GM23248 (cell line): ENCODE measurements at regions not wholly inside any gene's neighbourhood (a gene's known extent, or its start where the extent isn't known, plus 50 kb on each side); places are given as distances from the start of the nearest gene placed in this dataset.

Experiments used
- DNase-seq: peaks from one replicate; pipeline ENCODE4 v3.0.0-alpha.2; 2015
- H2AFZ ChIP-seq: fragments of 200-600 bp; sonication (generic); 2 replicates; pipeline ENCODE4 v1.6.1; 2016; ENCODE audit warnings: antibody characterized with exemption
- H3F3A ChIP-seq: fragments of 200-600 bp; sonication (generic); 2 replicates; pipeline ENCODE4 v1.6.1; 2016; ENCODE audit warnings: mild to moderate bottlenecking, antibody characterized with exemption, mixed run types; ENCODE audit not compliant: insufficient read depth
- H3K27ac ChIP-seq: fragments of 200-600 bp; sonication (generic); 2 replicates; pipeline ENCODE4 v1.5.1; 2016; ENCODE audit warnings: mild to moderate bottlenecking
- H3K27me3 ChIP-seq: fragments of 200-600 bp; sonication (generic); replicated peaks from 2 replicates; pipeline ENCODE4 v1.6.1; 2016; ENCODE audit warnings: mild to moderate bottlenecking; ENCODE audit not compliant: insufficient read depth
- H3K36me3 ChIP-seq: fragments of 200-600 bp; sonication (generic); 2 replicates; pipeline ENCODE4 v1.6.1; 2016; ENCODE audit warnings: low read depth, mild to moderate bottlenecking
- H3K4me1 ChIP-seq: fragments of 200-600 bp; sonication (generic); 2 replicates; pipeline ENCODE4 v1.6.1; 2016; ENCODE audit warnings: mild to moderate bottlenecking; ENCODE audit not compliant: insufficient read depth
- H3K4me2 ChIP-seq: fragments of 200-600 bp; sonication (generic); one replicate; pipeline ENCODE4 v1.6.1; 2016; ENCODE audit warnings: mild to moderate bottlenecking; ENCODE audit not compliant: unreplicated experiment
- H3K4me3 ChIP-seq: fragments of 200-600 bp; sonication (generic); 2 replicates; pipeline ENCODE4 v1.5.1; 2016; ENCODE audit warnings: mild to moderate bottlenecking
- H3K79me2 ChIP-seq: fragments of 200-600 bp; sonication (generic); 2 replicates; pipeline ENCODE4 v1.6.1; 2016; ENCODE audit warnings: mild to moderate bottlenecking; ENCODE audit not compliant: insufficient read depth
- H3K9ac ChIP-seq: fragments of 200-600 bp; sonication (generic); 2 replicates; pipeline ENCODE4 v1.6.1; 2016; ENCODE audit warnings: mild to moderate bottlenecking
- H3K9me2 ChIP-seq: fragments of 200-600 bp; sonication (generic); 2 replicates; pipeline ENCODE4 v1.6.1; 2016; ENCODE audit warnings: mixed run types, mild to moderate bottlenecking, moderate library complexity; ENCODE audit not compliant: insufficient read depth
- H3K9me3 ChIP-seq: fragments of 200-600 bp; sonication (generic); one replicate; pipeline ENCODE4 v1.6.1; 2017; ENCODE audit warnings: low read depth
- H4K20me1 ChIP-seq: fragments of 200-600 bp; sonication (generic); 2 replicates; pipeline ENCODE4 v1.6.0; 2016; ENCODE audit not compliant: insufficient read depth
- EZH2 ChIP-seq: fragments of 200-600 bp; sonication (generic); IDR thresholded peaks from 2 replicates; pipeline ENCODE4 v1.6.1; 2018; ENCODE audit warnings: antibody characterized with exemption, mild to moderate bottlenecking; ENCODE audit not compliant: insufficient read depth, poor library complexity, severe bottlenecking
- EZH2phosphoT487 ChIP-seq: fragments of 200-600 bp; sonication (generic); IDR thresholded peaks from 2 replicates; pipeline ENCODE4 v1.6.1; 2018; ENCODE audit warnings: antibody characterized with exemption, moderate library complexity, mild to moderate bottlenecking, low read depth; ENCODE audit not compliant: insufficient read depth
- WGBS, 2 experiments: methylation state at CpG; one replicate each; pipeline ENCODE4 v1.1.6; 2015 to 2017; ENCODE audit warnings: low lambda C conversion rate in 2 of 2, low coverage in 1 of 2; ENCODE audit errors: missing lambda C conversion rate in 2 of 2; 5-methylcytosine and 5-hydroxymethylcytosine counted together
- in situ Hi-C: fragments of 300-500 bp; cut with MboI; formaldehyde crosslinking; loops from 2 replicates; pipeline ENCODE4 v1.15.0; 2020

- TF ChIP-seq EZH2 (no peak), EZH2phosphoT487 (no peak)
- Histone ChIP-seq H3K36me3 (no peaks in the 10 kb centered on the region), H3K9me2 (no peaks in the 10 kb centered on the region), H4K20me1 (no peaks in the 10 kb centered on the region), H2AFZ (no peak overlapping the region), H3K79me2 (no peaks in the 10 kb centered on the region), H3F3A (peaks cover 9% of the 10 kb centered on the region), H3K9me3 (no peaks in the 10 kb centered on the region), H3K4me1 (peaks cover 18% of the 10 kb centered on the region), H3K27me3 (no peaks in the 10 kb centered on the region), H3K27ac (no peak overlapping the region), H3K9ac (no peak overlapping the region), H3K4me3 (no peak overlapping the region), H3K4me2 (no peak overlapping the region)
- 48 to 54% methylated on average over 2 of the region's 2 CpGs for WGBS, 2 experiments
- in situ Hi-C loops = no loop called here
- peak; percentile 37 for DNase-seq
These were observed 61.9 kb upstream of the CARMIL1 start for GRCh38 chr6:25217302-25217701.

DNA sequence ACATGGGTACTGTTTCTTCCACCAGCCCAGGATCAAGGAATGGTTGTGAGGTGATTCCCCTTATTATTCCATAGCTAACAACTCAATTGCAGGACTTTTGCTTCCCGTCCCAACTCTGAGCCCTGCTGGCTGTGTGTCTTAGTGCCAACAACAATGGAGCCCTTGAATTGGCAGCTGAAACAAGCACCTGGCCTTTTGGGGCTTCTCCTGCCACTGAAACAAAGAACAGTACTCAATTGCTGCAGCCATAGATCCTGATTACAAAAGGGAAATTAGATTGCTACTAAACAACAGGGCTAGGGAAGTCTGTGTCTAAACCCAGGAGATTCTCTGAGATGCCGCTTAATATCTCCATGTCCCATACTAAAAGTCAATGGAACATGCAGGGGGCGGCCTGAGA lies 61.3 kb upstream of the CARMIL1 start:
- H3K27me3 ChIP-seq = no peaks in the 10 kb centered on the region
- no peak overlapping the region for H3K9ac ChIP-seq
- no peaks in the 10 kb centered on the region for H3K36me3 ChIP-seq
- H3K9me2 ChIP-seq = no peaks in the 10 kb centered on the region
- peaks cover 9% of the 10 kb centered on the region for H3F3A ChIP-seq
- H3K4me3 ChIP-seq = no peak overlapping the region
- DNase-seq = no peak
- no peaks in the 10 kb centered on the region for H3K79me2 ChIP-seq
- H2AFZ ChIP-seq = no peak overlapping the region
- no peak overlapping the region for H3K4me2 ChIP-seq
- TF ChIP-seq EZH2phosphoT487 (no peak), EZH2 (no peak)
- no peaks in the 10 kb centered on the region for H3K9me3 ChIP-seq
- H4K20me1 ChIP-seq = no peaks in the 10 kb centered on the region
- H3K4me1 ChIP-seq = peaks cover 23% of the 10 kb centered on the region
- no peak overlapping the region for H3K27ac ChIP-seq
- in situ Hi-C loops = no loop called here
- WGBS, 2 experiments = 94 to 97% methylated on average over 3 of the region's 3 CpGs

DNA sequence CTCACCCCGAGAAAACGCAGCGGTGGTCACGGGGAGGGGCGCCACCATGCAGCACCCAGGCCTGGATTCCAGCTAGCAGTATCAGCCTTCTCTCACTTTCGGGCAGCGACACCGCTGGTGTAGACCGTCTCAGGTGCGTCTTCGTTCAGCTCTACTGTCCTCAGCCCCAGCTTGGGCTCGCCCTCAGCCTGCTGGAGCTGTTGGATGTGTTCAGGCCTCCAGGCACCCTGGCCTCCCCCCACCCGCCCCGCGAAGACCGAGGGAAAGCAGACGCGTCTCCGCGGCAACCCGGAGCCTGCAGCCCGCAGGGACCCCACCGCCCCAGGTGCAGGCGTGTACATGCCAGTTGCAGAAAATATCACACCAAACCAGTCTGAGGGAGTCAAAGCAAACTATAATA lies 60.8 kb upstream of the CARMIL1 start:
- Histone ChIP-seq H3K4me3 (no peak overlapping the region), H3K9ac (no peak overlapping the region), H3K4me2 (no peak overlapping the region), H3K9me2 (no peaks in the 10 kb centered on the region), H3K36me3 (no peaks in the 10 kb centered on the region), H3K27me3 (no peaks in the 10 kb centered on the region), H3K79me2 (no peaks in the 10 kb centered on the region), H4K20me1 (no peaks in the 10 kb centered on the region), H3K4me1 (peaks cover 23% of the 10 kb centered on the region), H3K9me3 (no peaks in the 10 kb centered on the region), H2AFZ (no peak overlapping the region), H3K27ac (no peak overlapping the region), H3F3A (peaks cover 9% of the 10 kb centered on the region)
- no peak for DNase-seq
- 89 to 94% methylated on average over 19 to 24 of the region's 24 CpGs for WGBS, 2 experiments
- TF ChIP-seq EZH2phosphoT487 = no peak
- in situ Hi-C loops = no loop called here

- Histone ChIP-seq H3F3A (peaks cover 9% of the 10 kb centered on the region), H2AFZ (no peak overlapping the region; the same call in 1 of the 2 replicates), H3K4me1 (peaks cover 23% of the 10 kb centered on the region), H3K4me3 (no peak overlapping the region), H3K9ac (no peak overlapping the region), H3K9me3 (no peaks in the 10 kb centered on the region), H3K27ac (peak overlapping the region; percentile 1; the same call in 1 of the 2 replicates), H3K27me3 (no peaks in the 10 kb centered on the region), H3K4me2 (no peak overlapping the region), H3K36me3 (no peaks in the 10 kb centered on the region), H4K20me1 (no peaks in the 10 kb centered on the region), H3K79me2 (no peaks in the 10 kb centered on the region), H3K9me2 (no peaks in the 10 kb centered on the region)
- in situ Hi-C loops = no loop called here
- TF ChIP-seq EZH2phosphoT487 = no peak
- no peak for TF ChIP-seq EZH2
- peak; percentile 45 for DNase-seq
- 23 to 29% methylated on average over 1 of the region's 1 CpG for WGBS, 2 experiments
These were observed 59.8 kb upstream of the CARMIL1 start for GRCh38 chr6:25219216-25219916.

GRCh38 chr6:25219917-25220278 lies 59.3 kb upstream of the CARMIL1 start:
- in situ Hi-C loops = no loop called here
- Histone ChIP-seq H3K4me2 (no peak overlapping the region), H3K36me3 (no peaks in the 10 kb centered on the region), H3K4me1 (peaks cover 23% of the 10 kb centered on the region), H3K79me2 (no peaks in the 10 kb centered on the region), H3F3A (peaks cover 9% of the 10 kb centered on the region), H3K9me2 (no peaks in the 10 kb centered on the region), H3K9me3 (no peaks in the 10 kb centered on the region), H2AFZ (peak overlapping the region; percentile 53), H3K27ac (peak overlapping the region; percentile 1; the same call in 1 of the 2 replicates), H3K9ac (no peak overlapping the region), H3K4me3 (no peak overlapping the region), H4K20me1 (no peaks in the 10 kb centered on the region), H3K27me3 (no peaks in the 10 kb centered on the region)
- 10 to 11% methylated on average over 2 of the region's 2 CpGs for WGBS, 2 experiments
- DNase-seq = peak; percentile 26
- TF ChIP-seq EZH2 (no peak), EZH2phosphoT487 (no peak)
